Activated B cell treated with CpG ODN at 0.5 μM for 24 hours (primary cell): ENCODE measurements at regions not wholly inside any gene's neighbourhood (a gene's known extent, or its start where the extent isn't known, plus 50 kb on each side); places are given as distances from the start of the nearest gene placed in this dataset.

ENCODE experiments used
- ATAC-seq: fragments of 200-7000 bp; cut with Tn5 transposase; one replicate; pipeline ENCODE4 v1.10.0; 2021; ENCODE audit warnings: low read depth, mild to moderate bottlenecking, moderate library complexity
- CTCF ChIA-PET: fragments of 350-600 bp; sonication (Branson Sonifier 250); formaldehyde crosslinking; loops from one replicate; lab custom pipeline; 2021; ENCODE audit warnings: antibody characterized with exemption; lab: Charles Lee
- POLR2A ChIA-PET: fragments of 350-600 bp; sonication (Branson Sonifier 250); formaldehyde crosslinking; loops from one replicate; lab custom pipeline; 2021; ENCODE audit warnings: antibody characterized with exemption; lab: Charles Lee
- DNase-seq: peaks from one replicate; pipeline ENCODE4 v3.0.0; 2022
- H3K27ac Mint-ChIP-seq: one replicate; pipeline ENCODE4 v1.8.0; 2020; ENCODE audit warnings: mixed read lengths
- H3K27me3 Mint-ChIP-seq: one replicate; pipeline ENCODE4 v1.8.0; 2021; ENCODE audit warnings: mixed read lengths
- H3K36me3 Mint-ChIP-seq: one replicate; pipeline ENCODE4 v1.8.0; 2021; ENCODE audit warnings: low read depth, mixed read lengths
- H3K4me1 Mint-ChIP-seq: one replicate; pipeline ENCODE4 v1.8.0; 2021; ENCODE audit warnings: mixed read lengths
- H3K4me3 Mint-ChIP-seq: one replicate; pipeline ENCODE4 v1.8.0; 2020; ENCODE audit warnings: mild to moderate bottlenecking, mixed read lengths
- H3K9me3 Mint-ChIP-seq: one replicate; pipeline ENCODE4 v1.8.0; 2020; ENCODE audit warnings: mixed read lengths
- CTCF ChIP-seq: fragments of 200-600 bp; IDR thresholded peaks from one replicate; pipeline ENCODE4 v1.8.0; 2022; ENCODE audit warnings: antibody characterized with exemption, mild to moderate bottlenecking
- intact Hi-C: fragments of 100-400 bp; cut with micrococcal nuclease; formaldehyde crosslinking; loops from one replicate; pipeline ENCODE4 v1.15.1; 2024

- intact Hi-C loops: no loop called here
- ChIA-PET CTCF (no interaction called here), POLR2A (no interaction called here)
- H3K27me3 Mint-ChIP-seq: peaks cover 10% of the 10 kb centered on the region
- H3K36me3 Mint-ChIP-seq: no peaks in the 10 kb centered on the region
- no peaks in the 10 kb centered on the region for H3K9me3 Mint-ChIP-seq
- DNase-seq (no peak), ATAC-seq (no peak)
- no peaks in the 10 kb centered on the region for H3K4me1 Mint-ChIP-seq
- no peak overlapping the region for H3K4me3 Mint-ChIP-seq
- no peak overlapping the region for H3K27ac Mint-ChIP-seq
- no peak for TF ChIP-seq CTCF
These were observed 149.2 kb downstream of the PSMG1 start for GRCh38 chr21:39033878-39034589.

GRCh38 chr21:39029900-39030884, 153.1 kb downstream of the PSMG1 start:
- ATAC-seq (no peak), DNase-seq (no peak)
- H3K9me3 Mint-ChIP-seq: peaks cover 3% of the 10 kb centered on the region
- TF ChIP-seq CTCF: no peak
- no peaks in the 10 kb centered on the region for H3K4me1 Mint-ChIP-seq
- H3K27ac Mint-ChIP-seq: no peak overlapping the region
- no peaks in the 10 kb centered on the region for H3K36me3 Mint-ChIP-seq
- intact Hi-C loops: no loop called here
- no peak overlapping the region for H3K4me3 Mint-ChIP-seq
- H3K27me3 Mint-ChIP-seq: peaks cover 8% of the 10 kb centered on the region
- ChIA-PET CTCF (no interaction called here), POLR2A (no interaction called here)

DNA sequence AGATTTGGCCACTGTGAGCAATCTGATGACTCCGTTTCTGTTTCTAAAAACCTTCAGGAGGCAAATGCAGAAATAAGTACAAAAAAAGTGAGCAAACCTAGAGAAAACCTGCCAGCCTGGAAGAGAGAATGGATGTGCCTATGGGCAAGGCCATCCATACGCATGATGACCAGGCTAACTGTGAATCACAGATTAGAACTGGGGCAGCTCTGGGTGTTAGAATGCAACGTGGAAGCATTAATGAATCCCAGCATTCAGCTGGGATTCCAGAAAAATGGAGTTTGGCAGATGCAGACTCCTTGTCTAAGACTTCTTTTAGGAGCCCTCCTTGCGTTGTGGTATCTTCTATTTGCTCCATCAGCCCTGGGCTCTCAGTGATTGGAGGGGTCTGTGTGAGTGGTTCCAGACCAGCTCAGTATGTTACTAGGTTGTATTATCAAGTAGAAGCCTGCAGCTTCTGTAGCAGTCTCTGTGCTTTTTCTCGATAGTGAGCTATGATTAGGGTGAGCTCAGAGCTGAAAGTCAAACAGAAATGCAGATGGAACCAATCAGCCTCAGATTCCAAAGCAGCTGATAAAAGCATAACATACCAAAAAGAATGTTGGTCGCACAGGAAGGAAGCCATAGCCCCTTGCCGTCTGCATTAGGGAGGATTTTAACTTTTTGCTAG, 154.0 kb downstream of the PSMG1 start:
- POLR2A ChIA-PET: no interaction called here
- intact Hi-C loops: no loop called here
- CTCF ChIA-PET: no interaction called here
- Mint-ChIP-seq H3K9me3 (peaks cover 3% of the 10 kb centered on the region), H3K27ac (no peak overlapping the region), H3K4me3 (no peak overlapping the region), H3K27me3 (peaks cover 8% of the 10 kb centered on the region), H3K36me3 (no peaks in the 10 kb centered on the region), H3K4me1 (no peaks in the 10 kb centered on the region)
- no peak for DNase-seq
- no peak for ATAC-seq
- TF ChIP-seq CTCF: no peak

GRCh38 chr21:39025198-39025597, 158.1 kb downstream of the PSMG1 start:
- ATAC-seq (no peak), DNase-seq (no peak)
- Mint-ChIP-seq H3K9me3 (peaks cover 3% of the 10 kb centered on the region), H3K36me3 (no peaks in the 10 kb centered on the region), H3K4me3 (no peak overlapping the region), H3K27me3 (peaks cover 18% of the 10 kb centered on the region), H3K27ac (no peak overlapping the region), H3K4me1 (no peaks in the 10 kb centered on the region)
- intact Hi-C loops: no loop called here
- ChIA-PET POLR2A (no interaction called here), CTCF (no interaction called here)
- TF ChIP-seq CTCF: no peak

GRCh38 chr21:39024538-39024937, 158.7 kb downstream of the PSMG1 start:
- no peaks in the 10 kb centered on the region for H3K4me1 Mint-ChIP-seq
- H3K27ac Mint-ChIP-seq: no peak overlapping the region
- POLR2A ChIA-PET: no interaction called here
- intact Hi-C loops: no loop called here
- CTCF ChIA-PET: no interaction called here
- peaks cover 3% of the 10 kb centered on the region for H3K9me3 Mint-ChIP-seq
- H3K36me3 Mint-ChIP-seq: no peaks in the 10 kb centered on the region
- TF ChIP-seq CTCF: no peak
- DNase-seq (no peak), ATAC-seq (no peak)
- peaks cover 21% of the 10 kb centered on the region for H3K27me3 Mint-ChIP-seq
- no peak overlapping the region for H3K4me3 Mint-ChIP-seq
